GM23338 (cell line): ENCODE measurements at regions not wholly inside any gene's neighbourhood (a gene's known extent, or its start where the extent isn't known, plus 50 kb on each side); places are given as distances from the start of the nearest gene placed in this dataset.

Experiments
- CREB1 ChIP-seq: fragments of 250-450 bp; sonication (Bioruptor Pico); IDR thresholded peaks from 2 replicates; pipeline ENCODE4 v1.5.0; 2020; ENCODE audit warnings: low read depth, mild to moderate bottlenecking, moderate library complexity
- EZH2 ChIP-seq: fragments of 200-600 bp; sonication (generic); IDR thresholded peaks from one replicate; pipeline ENCODE4 v1.8.0; 2017; ENCODE audit warnings: antibody characterized with exemption, mild to moderate bottlenecking, low read depth; ENCODE audit not compliant: unreplicated experiment
- JUNB ChIP-seq: IDR thresholded peaks from one replicate; pipeline ENCODE4 v1.6.1; 2016; ENCODE audit warnings: antibody characterized with exemption; ENCODE audit not compliant: unreplicated experiment
- NANOG ChIP-seq: IDR thresholded peaks from 2 replicates; pipeline ENCODE4 v1.6.1; 2016; ENCODE audit warnings: antibody characterized with exemption, borderline replicate concordance
- POLR2AphosphoS5 ChIP-seq: IDR thresholded peaks from 2 replicates; pipeline ENCODE4 v1.6.1; 2016; ENCODE audit warnings: antibody characterized with exemption, low read depth
- STAT1 ChIP-seq: IDR thresholded peaks from one replicate; pipeline ENCODE4 v1.6.1; 2016; ENCODE audit warnings: antibody characterized with exemption; ENCODE audit not compliant: unreplicated experiment
- TF ChIP-seq, protein P1 (sequence below), 2 experiments: fragments of 200-600 bp in 1 of 2; sonication (generic) in 1 of 2; conservative IDR thresholded peaks; 2 replicates each; pipeline versions ENCODE4 v1.5.1 to v1.6.1; 2016 to 2017; ENCODE audit warnings: antibody characterized with exemption in 2 of 2, low read depth in 2 of 2, mild to moderate bottlenecking in 2 of 2, moderate library complexity in 1 of 2
- TF ChIP-seq, protein P2 (sequence below): IDR thresholded peaks from one replicate; pipeline ENCODE4 v1.6.1; 2018; ENCODE audit warnings: antibody characterized with exemption; ENCODE audit not compliant: unreplicated experiment
- TF ChIP-seq, protein P3 (sequence below): fragments of 250-450 bp; sonication (Bioruptor Pico); IDR thresholded peaks from 2 replicates; pipeline ENCODE4 v1.5.0; 2020; ENCODE audit warnings: mild to moderate bottlenecking, moderate library complexity

- TF ChIP-seq, protein P1, sequence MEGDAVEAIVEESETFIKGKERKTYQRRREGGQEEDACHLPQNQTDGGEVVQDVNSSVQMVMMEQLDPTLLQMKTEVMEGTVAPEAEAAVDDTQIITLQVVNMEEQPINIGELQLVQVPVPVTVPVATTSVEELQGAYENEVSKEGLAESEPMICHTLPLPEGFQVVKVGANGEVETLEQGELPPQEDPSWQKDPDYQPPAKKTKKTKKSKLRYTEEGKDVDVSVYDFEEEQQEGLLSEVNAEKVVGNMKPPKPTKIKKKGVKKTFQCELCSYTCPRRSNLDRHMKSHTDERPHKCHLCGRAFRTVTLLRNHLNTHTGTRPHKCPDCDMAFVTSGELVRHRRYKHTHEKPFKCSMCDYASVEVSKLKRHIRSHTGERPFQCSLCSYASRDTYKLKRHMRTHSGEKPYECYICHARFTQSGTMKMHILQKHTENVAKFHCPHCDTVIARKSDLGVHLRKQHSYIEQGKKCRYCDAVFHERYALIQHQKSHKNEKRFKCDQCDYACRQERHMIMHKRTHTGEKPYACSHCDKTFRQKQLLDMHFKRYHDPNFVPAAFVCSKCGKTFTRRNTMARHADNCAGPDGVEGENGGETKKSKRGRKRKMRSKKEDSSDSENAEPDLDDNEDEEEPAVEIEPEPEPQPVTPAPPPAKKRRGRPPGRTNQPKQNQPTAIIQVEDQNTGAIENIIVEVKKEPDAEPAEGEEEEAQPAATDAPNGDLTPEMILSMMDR (conservative IDR thresholded peaks at IDR 0.05; ENCODE audit: low read depth in 2 of 2) = no peak
- TF ChIP-seq, protein P2, sequence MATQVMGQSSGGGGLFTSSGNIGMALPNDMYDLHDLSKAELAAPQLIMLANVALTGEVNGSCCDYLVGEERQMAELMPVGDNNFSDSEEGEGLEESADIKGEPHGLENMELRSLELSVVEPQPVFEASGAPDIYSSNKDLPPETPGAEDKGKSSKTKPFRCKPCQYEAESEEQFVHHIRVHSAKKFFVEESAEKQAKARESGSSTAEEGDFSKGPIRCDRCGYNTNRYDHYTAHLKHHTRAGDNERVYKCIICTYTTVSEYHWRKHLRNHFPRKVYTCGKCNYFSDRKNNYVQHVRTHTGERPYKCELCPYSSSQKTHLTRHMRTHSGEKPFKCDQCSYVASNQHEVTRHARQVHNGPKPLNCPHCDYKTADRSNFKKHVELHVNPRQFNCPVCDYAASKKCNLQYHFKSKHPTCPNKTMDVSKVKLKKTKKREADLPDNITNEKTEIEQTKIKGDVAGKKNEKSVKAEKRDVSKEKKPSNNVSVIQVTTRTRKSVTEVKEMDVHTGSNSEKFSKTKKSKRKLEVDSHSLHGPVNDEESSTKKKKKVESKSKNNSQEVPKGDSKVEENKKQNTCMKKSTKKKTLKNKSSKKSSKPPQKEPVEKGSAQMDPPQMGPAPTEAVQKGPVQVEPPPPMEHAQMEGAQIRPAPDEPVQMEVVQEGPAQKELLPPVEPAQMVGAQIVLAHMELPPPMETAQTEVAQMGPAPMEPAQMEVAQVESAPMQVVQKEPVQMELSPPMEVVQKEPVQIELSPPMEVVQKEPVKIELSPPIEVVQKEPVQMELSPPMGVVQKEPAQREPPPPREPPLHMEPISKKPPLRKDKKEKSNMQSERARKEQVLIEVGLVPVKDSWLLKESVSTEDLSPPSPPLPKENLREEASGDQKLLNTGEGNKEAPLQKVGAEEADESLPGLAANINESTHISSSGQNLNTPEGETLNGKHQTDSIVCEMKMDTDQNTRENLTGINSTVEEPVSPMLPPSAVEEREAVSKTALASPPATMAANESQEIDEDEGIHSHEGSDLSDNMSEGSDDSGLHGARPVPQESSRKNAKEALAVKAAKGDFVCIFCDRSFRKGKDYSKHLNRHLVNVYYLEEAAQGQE = no peak
- no peak for TF ChIP-seq EZH2
- TF ChIP-seq POLR2AphosphoS5 = no peak
- TF ChIP-seq, protein P3, sequence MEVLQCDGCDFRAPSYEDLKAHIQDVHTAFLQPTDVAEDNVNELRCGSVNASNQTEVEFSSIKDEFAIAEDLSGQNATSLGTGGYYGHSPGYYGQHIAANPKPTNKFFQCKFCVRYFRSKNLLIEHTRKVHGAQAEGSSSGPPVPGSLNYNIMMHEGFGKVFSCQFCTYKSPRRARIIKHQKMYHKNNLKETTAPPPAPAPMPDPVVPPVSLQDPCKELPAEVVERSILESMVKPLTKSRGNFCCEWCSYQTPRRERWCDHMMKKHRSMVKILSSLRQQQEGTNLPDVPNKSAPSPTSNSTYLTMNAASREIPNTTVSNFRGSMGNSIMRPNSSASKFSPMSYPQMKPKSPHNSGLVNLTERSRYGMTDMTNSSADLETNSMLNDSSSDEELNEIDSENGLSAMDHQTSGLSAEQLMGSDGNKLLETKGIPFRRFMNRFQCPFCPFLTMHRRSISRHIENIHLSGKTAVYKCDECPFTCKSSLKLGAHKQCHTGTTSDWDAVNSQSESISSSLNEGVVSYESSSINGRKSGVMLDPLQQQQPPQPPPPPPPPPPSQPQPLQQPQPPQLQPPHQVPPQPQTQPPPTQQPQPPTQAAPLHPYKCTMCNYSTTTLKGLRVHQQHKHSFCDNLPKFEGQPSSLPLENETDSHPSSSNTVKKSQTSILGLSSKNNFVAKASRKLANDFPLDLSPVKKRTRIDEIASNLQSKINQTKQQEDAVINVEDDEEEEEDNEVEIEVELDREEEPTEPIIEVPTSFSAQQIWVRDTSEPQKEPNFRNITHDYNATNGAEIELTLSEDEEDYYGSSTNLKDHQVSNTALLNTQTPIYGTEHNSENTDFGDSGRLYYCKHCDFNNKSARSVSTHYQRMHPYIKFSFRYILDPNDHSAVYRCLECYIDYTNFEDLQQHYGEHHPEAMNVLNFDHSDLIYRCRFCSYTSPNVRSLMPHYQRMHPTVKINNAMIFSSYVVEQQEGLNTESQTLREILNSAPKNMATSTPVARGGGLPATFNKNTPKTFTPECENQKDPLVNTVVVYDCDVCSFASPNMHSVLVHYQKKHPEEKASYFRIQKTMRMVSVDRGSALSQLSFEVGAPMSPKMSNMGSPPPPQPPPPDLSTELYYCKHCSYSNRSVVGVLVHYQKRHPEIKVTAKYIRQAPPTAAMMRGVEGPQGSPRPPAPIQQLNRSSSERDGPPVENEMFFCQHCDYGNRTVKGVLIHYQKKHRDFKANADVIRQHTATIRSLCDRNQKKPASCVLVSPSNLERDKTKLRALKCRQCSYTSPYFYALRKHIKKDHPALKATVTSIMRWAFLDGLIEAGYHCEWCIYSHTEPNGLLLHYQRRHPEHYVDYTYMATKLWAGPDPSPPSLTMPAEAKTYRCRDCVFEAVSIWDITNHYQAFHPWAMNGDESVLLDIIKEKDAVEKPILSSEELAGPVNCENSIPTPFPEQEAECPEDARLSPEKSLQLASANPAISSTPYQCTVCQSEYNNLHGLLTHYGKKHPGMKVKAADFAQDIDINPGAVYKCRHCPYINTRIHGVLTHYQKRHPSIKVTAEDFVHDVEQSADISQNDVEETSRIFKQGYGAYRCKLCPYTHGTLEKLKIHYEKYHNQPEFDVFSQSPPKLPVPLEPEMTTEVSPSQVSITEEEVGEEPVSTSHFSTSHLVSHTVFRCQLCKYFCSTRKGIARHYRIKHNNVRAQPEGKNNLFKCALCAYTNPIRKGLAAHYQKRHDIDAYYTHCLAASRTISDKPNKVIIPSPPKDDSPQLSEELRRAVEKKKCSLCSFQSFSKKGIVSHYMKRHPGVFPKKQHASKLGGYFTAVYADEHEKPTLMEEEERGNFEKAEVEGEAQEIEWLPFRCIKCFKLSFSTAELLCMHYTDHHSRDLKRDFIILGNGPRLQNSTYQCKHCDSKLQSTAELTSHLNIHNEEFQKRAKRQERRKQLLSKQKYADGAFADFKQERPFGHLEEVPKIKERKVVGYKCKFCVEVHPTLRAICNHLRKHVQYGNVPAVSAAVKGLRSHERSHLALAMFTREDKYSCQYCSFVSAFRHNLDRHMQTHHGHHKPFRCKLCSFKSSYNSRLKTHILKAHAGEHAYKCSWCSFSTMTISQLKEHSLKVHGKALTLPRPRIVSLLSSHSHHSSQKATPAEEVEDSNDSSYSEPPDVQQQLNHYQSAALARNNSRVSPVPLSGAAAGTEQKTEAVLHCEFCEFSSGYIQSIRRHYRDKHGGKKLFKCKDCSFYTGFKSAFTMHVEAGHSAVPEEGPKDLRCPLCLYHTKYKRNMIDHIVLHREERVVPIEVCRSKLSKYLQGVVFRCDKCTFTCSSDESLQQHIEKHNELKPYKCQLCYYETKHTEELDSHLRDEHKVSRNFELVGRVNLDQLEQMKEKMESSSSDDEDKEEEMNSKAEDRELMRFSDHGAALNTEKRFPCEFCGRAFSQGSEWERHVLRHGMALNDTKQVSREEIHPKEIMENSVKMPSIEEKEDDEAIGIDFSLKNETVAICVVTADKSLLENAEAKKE = no peak
- no peak for TF ChIP-seq JUNB
- no peak for TF ChIP-seq STAT1
- TF ChIP-seq CREB1 (CRISPR knock-in tag) = no peak
- no peak for TF ChIP-seq NANOG
These were observed 314.7 kb downstream of the PAX1 start for GRCh38 chr20:22020201-22020600.
